IMR-90 (cell line): ENCODE measurements at regions not wholly inside any gene's neighbourhood (a gene's known extent, or its start where the extent isn't known, plus 50 kb on each side); places are given as distances from the start of the nearest gene placed in this dataset.

Experiments
- ATAC-seq: fragments of 200-7000 bp; cut with Tn5 transposase; 2 replicates; pipeline ENCODE4 v1.9.1; 2020; ENCODE audit warnings: low read depth, mild to moderate bottlenecking, moderate library complexity
- BruUV-seq: library from RNA; stranded (reverse); fragments of 400-500 nt; replicated peaks from 2 replicates; lab custom pipeline; 2021; lab: Mats Ljungman, UMichigan
- CTCF ChIA-PET: fragments of 300-600 bp; formaldehyde crosslinking; extraction: SDS; loops from one replicate; lab custom pipeline; 2021; ENCODE audit warnings: antibody characterized with exemption; lab: Yijun Ruan, JAX
- POLR2A ChIA-PET: fragments of 300-600 bp; sonication (Branson Sonifier 250); formaldehyde crosslinking; loops from one replicate; lab custom pipeline; 2022; ENCODE audit warnings: antibody characterized with exemption; ENCODE audit not compliant: unreplicated experiment; lab: Charles Lee
- DNase-seq: peaks from one replicate; pipeline ENCODE4 v3.0.0; 2013
- H2AFZ ChIP-seq: replicated peaks from 2 replicates; pipeline ENCODE3; 2013; ENCODE audit warnings: low read length, mild to moderate bottlenecking; ENCODE audit not compliant: poor library complexity
- H2AK5ac ChIP-seq: 2 replicates; pipeline ENCODE4 v1.6.1; 2013; ENCODE audit warnings: low read depth, low read length, inconsistent platforms
- H2AK9ac ChIP-seq: replicated peaks from 2 replicates; pipeline ENCODE3; 2013; ENCODE audit warnings: mild to moderate bottlenecking, low read depth, low read length, moderate library complexity; ENCODE audit not compliant: poor library complexity
- H2BK120ac ChIP-seq: 2 replicates; pipeline ENCODE4 v1.6.1; 2013; ENCODE audit warnings: low read depth, low read length, inconsistent platforms
- H2BK15ac ChIP-seq: 3 replicates; pipeline ENCODE4 v1.6.1; 2013; ENCODE audit warnings: low read depth, low read length, inconsistent platforms
- H2BK20ac ChIP-seq: 2 replicates; pipeline ENCODE4 v1.6.1; 2013; ENCODE audit warnings: low read depth, mild to moderate bottlenecking, inconsistent platforms, low read length, moderate library complexity
- H2BK5ac ChIP-seq: 2 replicates; pipeline ENCODE4 v1.6.1; 2013; ENCODE audit warnings: mild to moderate bottlenecking, low read depth, low read length, inconsistent platforms; ENCODE audit not compliant: poor library complexity, severe bottlenecking
- H3K14ac ChIP-seq: replicated peaks from 2 replicates; pipeline ENCODE4 v1.6.1; 2013; ENCODE audit warnings: low read depth, low read length, inconsistent platforms
- H3K18ac ChIP-seq: 2 replicates; pipeline ENCODE4 v1.6.1; 2013; ENCODE audit warnings: low read depth, low read length, control low read depth
- H3K23ac ChIP-seq: 2 replicates; pipeline ENCODE4 v1.6.1; 2013; ENCODE audit warnings: low read depth, low read length, inconsistent platforms
- H3K27ac ChIP-seq: 2 replicates; pipeline ENCODE4 v1.5.1; 2013; ENCODE audit warnings: mild to moderate bottlenecking, control low read depth, low read length; ENCODE audit not compliant: insufficient read depth
- H3K27me3 ChIP-seq: 2 replicates; pipeline ENCODE4 v1.6.1; 2013; ENCODE audit warnings: low read length; ENCODE audit not compliant: control insufficient read depth, insufficient read depth
- H3K36me3 ChIP-seq: 2 replicates; pipeline ENCODE4 v1.6.1; 2013; ENCODE audit warnings: low read length, mixed read lengths; ENCODE audit not compliant: control insufficient read depth, insufficient read depth
- H3K4ac ChIP-seq: 2 replicates; pipeline ENCODE4 v1.6.1; 2013; ENCODE audit warnings: low read depth, low read length, inconsistent platforms
- H3K4me1 ChIP-seq: 2 replicates; pipeline ENCODE4 v1.6.1; 2013; ENCODE audit warnings: low read length, mixed read lengths; ENCODE audit not compliant: control insufficient read depth, insufficient read depth
- H3K4me2 ChIP-seq: 2 replicates; pipeline ENCODE4 v1.6.1; 2013; ENCODE audit warnings: low read depth, mild to moderate bottlenecking, control low read depth, low read length, moderate library complexity
- H3K4me3 ChIP-seq: 2 replicates; pipeline ENCODE4 v1.5.1; 2013; ENCODE audit warnings: low read depth, mild to moderate bottlenecking, control low read depth, low read length, moderate library complexity; ENCODE audit not compliant: insufficient read depth
- H3K56ac ChIP-seq: 2 replicates; pipeline ENCODE4 v1.6.1; 2013; ENCODE audit warnings: low read length, inconsistent platforms; ENCODE audit not compliant: insufficient read depth; ENCODE audit errors: extremely low read depth
- H3K79me1 ChIP-seq, 2 experiments: 2 replicates each; pipeline ENCODE4 v1.6.1; 2013; ENCODE audit warnings: low read length in 2 of 2, inconsistent platforms in 1 of 2, low read depth in 1 of 2
- H3K9ac ChIP-seq: 2 replicates; pipeline ENCODE4 v1.6.1; 2013; ENCODE audit warnings: low read depth, low read length, control low read depth
- H3K9me1 ChIP-seq: 2 replicates; pipeline ENCODE4 v1.6.1; 2013; ENCODE audit warnings: low read length, inconsistent platforms; ENCODE audit not compliant: insufficient read depth
- H3K9me3 ChIP-seq: 2 replicates; pipeline ENCODE4 v1.6.1; 2013; ENCODE audit warnings: low read length; ENCODE audit not compliant: control insufficient read depth, insufficient read depth
- H4K20me1 ChIP-seq: 2 replicates; pipeline ENCODE4 v1.6.1; 2013; ENCODE audit warnings: low read length, inconsistent platforms; ENCODE audit not compliant: insufficient read depth
- H4K5ac ChIP-seq: 2 replicates; pipeline ENCODE4 v1.6.1; 2013; ENCODE audit warnings: mild to moderate bottlenecking, low read depth, low read length, control low read depth
- H4K8ac ChIP-seq, 2 experiments: 2 replicates each; pipeline ENCODE4 v1.6.1; 2013; ENCODE audit warnings: low read depth in 2 of 2, low read length in 2 of 2, control low read depth in 1 of 2, inconsistent platforms in 1 of 2
- H4K91ac ChIP-seq: 2 replicates; pipeline ENCODE4 v1.6.1; 2013; ENCODE audit warnings: low read depth, low read length, inconsistent platforms; ENCODE audit not compliant: insufficient read depth
- BHLHE40 ChIP-seq: fragments of 150-350 bp; IDR thresholded peaks from 2 replicates; pipeline ENCODE4 v1.6.1; 2016; ENCODE audit warnings: mild to moderate bottlenecking, low read depth, low read length
- CEBPB ChIP-seq: IDR thresholded peaks from 2 replicates; pipeline ENCODE4 v1.6.1; 2012; ENCODE audit warnings: low read depth, low read length, improper control_type of control experiment
- FOS ChIP-seq: fragments of 150-350 bp; IDR thresholded peaks from 2 replicates; pipeline ENCODE4 v1.6.1; 2016; ENCODE audit warnings: low read depth, low read length
- MAZ ChIP-seq: IDR thresholded peaks from 2 replicates; pipeline ENCODE4 v1.6.1; 2012; ENCODE audit warnings: low read depth, mild to moderate bottlenecking, low read length, improper control_type of control experiment, moderate library complexity, borderline replicate concordance
- NFE2L2 ChIP-seq: fragments of 150-350 bp; IDR thresholded peaks from 2 replicates; pipeline ENCODE4 v1.6.1; 2016; ENCODE audit warnings: low read depth, mild to moderate bottlenecking, low read length
- POLR2A ChIP-seq: IDR thresholded peaks from 2 replicates; pipeline ENCODE4 v1.6.1; 2012; ENCODE audit warnings: mild to moderate bottlenecking, low read depth, low read length
- RCOR1 ChIP-seq: IDR thresholded peaks from 2 replicates; pipeline ENCODE4 v1.6.1; 2012; ENCODE audit warnings: mild to moderate bottlenecking, low read length, improper control_type of control experiment; ENCODE audit not compliant: insufficient replicate concordance
- SMC3 ChIP-seq: fragments of 150-350 bp; IDR thresholded peaks from 2 replicates; pipeline ENCODE4 v1.6.1; 2016; ENCODE audit warnings: low read depth, mild to moderate bottlenecking, antibody characterized with exemption, low read length, moderate library complexity
- WGBS, 2 experiments: methylation state at CpG; one replicate each; pipeline versions ENCODE4 v1.1.5 to v1.1.7; 2013; ENCODE audit warnings: missing lambda C conversion rate in 2 of 2; ENCODE audit not compliant: insufficient read length in 1 of 2; ENCODE audit errors: extremely low coverage in 2 of 2; 5-methylcytosine and 5-hydroxymethylcytosine counted together
- dilution Hi-C: fragments of 300-500 bp; cut with HindIII; formaldehyde crosslinking; loops from one replicate; pipeline ENCODE4 v1.14.3; 2018; ENCODE audit warnings: low sequenced_read_pairs; ENCODE audit not compliant: unreplicated experiment
- in situ Hi-C: fragments of 300-500 bp; cut with MboI; formaldehyde crosslinking; loops from 3 replicates; pipeline ENCODE4 v1.14.3; 2019; ENCODE audit warnings: low sequenced_read_pairs, inconsistent platforms, mixed read lengths
- intact Hi-C: fragments of 100-400 bp; cut with micrococcal nuclease; formaldehyde crosslinking; loops from 2 replicates; pipeline ENCODE4 v1.10.0; 2022
- TF ChIP-seq, protein P1 (sequence below): fragments of 150-350 bp; IDR thresholded peaks from 2 replicates; pipeline ENCODE4 v1.6.1; 2017; ENCODE audit warnings: mild to moderate bottlenecking, antibody characterized with exemption, low read length, low read depth
- TF ChIP-seq, protein P2 (sequence below): conservative IDR thresholded peaks from 2 replicates; pipeline ENCODE4 v1.5.1; 2012; ENCODE audit warnings: mild to moderate bottlenecking, low read depth, low read length, improper control_type of control experiment
- TF ChIP-seq, protein P3 (sequence below): fragments of 150-350 bp; IDR thresholded peaks from 2 replicates; pipeline ENCODE4 v1.6.1; 2016; ENCODE audit warnings: low read depth, mild to moderate bottlenecking, low read length, moderate library complexity, borderline replicate concordance

DNA sequence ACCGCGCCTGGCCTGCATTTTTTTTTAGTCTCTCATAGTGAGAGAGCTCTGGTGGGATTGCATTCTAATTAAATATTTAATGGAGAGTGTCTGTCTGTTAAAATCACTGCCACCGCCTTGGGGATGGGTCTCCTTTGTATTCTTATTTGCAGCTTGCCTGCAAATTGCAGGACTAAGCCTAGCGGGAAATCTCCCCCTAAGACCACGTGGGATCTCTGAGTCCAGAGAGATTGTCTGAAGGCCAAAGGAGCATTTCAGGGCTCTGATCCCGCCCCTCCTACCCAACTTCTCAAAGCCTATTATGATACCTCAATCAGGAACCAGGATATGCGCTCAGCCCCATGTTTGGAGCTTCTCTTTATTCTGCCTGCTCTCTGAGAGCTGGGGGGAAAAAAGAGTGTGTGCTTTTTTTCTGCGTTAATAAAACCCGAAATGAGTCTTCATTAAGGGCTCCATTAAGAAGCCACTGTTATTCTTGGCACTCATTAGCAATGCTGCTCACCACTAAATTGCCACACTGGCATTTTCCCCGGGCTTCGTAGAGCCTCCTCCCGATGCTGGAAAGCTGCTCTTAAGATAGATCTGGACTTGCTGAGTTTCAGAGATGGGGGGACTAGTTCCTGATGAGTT lies 92.9 kb upstream of the THY1 start:
- no peak overlapping the region for H3K56ac ChIP-seq
- no peak overlapping the region for H2BK15ac ChIP-seq
- H3K23ac ChIP-seq = no peak overlapping the region
- no peaks in the 10 kb centered on the region for H3K4me1 ChIP-seq
- no peak overlapping the region for H2AK5ac ChIP-seq
- no peak overlapping the region for H4K8ac ChIP-seq
- H3K9me3 ChIP-seq = no peaks in the 10 kb centered on the region
- no peak overlapping the region for H3K14ac ChIP-seq
- no peak overlapping the region for H3K4me2 ChIP-seq
- ATAC-seq (no peak), DNase-seq (no peak)
- no peaks in the 10 kb centered on the region for H3K79me1 ChIP-seq
- 40% methylated on average over 2 of the region's 12 CpGs; no CpG with 5 or more reads in 1 of the 2 experiments for WGBS, 2 experiments
- H4K20me1 ChIP-seq = peaks cover 4% of the 10 kb centered on the region; the same call in 1 of the 2 replicates
- no peak overlapping the region for H3K4ac ChIP-seq
- no peak overlapping the region for H4K5ac ChIP-seq
- no peak overlapping the region for H3K27ac ChIP-seq
- no TSS peak for BruUV-seq
- H3K9me1 ChIP-seq = no peaks in the 10 kb centered on the region
- no peaks in the 10 kb centered on the region for H3K36me3 ChIP-seq
- intact Hi-C loops (no loop called here), dilution Hi-C loops (no loop called here), in situ Hi-C loops (no loop called here)
- no peak overlapping the region for H2BK5ac ChIP-seq
- H3K27me3 ChIP-seq = peaks cover 47% of the 10 kb centered on the region
- no peak overlapping the region for H3K9ac ChIP-seq
- TF ChIP-seq, protein P1, sequence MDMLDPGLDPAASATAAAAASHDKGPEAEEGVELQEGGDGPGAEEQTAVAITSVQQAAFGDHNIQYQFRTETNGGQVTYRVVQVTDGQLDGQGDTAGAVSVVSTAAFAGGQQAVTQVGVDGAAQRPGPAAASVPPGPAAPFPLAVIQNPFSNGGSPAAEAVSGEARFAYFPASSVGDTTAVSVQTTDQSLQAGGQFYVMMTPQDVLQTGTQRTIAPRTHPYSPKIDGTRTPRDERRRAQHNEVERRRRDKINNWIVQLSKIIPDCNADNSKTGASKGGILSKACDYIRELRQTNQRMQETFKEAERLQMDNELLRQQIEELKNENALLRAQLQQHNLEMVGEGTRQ = no peak
- TF ChIP-seq, protein P2, sequence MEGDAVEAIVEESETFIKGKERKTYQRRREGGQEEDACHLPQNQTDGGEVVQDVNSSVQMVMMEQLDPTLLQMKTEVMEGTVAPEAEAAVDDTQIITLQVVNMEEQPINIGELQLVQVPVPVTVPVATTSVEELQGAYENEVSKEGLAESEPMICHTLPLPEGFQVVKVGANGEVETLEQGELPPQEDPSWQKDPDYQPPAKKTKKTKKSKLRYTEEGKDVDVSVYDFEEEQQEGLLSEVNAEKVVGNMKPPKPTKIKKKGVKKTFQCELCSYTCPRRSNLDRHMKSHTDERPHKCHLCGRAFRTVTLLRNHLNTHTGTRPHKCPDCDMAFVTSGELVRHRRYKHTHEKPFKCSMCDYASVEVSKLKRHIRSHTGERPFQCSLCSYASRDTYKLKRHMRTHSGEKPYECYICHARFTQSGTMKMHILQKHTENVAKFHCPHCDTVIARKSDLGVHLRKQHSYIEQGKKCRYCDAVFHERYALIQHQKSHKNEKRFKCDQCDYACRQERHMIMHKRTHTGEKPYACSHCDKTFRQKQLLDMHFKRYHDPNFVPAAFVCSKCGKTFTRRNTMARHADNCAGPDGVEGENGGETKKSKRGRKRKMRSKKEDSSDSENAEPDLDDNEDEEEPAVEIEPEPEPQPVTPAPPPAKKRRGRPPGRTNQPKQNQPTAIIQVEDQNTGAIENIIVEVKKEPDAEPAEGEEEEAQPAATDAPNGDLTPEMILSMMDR = no peak
- TF ChIP-seq CEBPB = no peak
- TF ChIP-seq FOS = no peak
- TF ChIP-seq NFE2L2 = no peak
- TF ChIP-seq, protein P3, sequence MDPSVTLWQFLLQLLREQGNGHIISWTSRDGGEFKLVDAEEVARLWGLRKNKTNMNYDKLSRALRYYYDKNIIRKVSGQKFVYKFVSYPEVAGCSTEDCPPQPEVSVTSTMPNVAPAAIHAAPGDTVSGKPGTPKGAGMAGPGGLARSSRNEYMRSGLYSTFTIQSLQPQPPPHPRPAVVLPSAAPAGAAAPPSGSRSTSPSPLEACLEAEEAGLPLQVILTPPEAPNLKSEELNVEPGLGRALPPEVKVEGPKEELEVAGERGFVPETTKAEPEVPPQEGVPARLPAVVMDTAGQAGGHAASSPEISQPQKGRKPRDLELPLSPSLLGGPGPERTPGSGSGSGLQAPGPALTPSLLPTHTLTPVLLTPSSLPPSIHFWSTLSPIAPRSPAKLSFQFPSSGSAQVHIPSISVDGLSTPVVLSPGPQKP = no peak
- no peak for TF ChIP-seq SMC3
- TF ChIP-seq RCOR1 = no peak
- TF ChIP-seq POLR2A = no peak
- no peak for TF ChIP-seq MAZ
- TF ChIP-seq BHLHE40 = no peak
- H3K18ac ChIP-seq = no peak overlapping the region
- ChIA-PET CTCF (interaction anchor here (0.7 kb wide), 1 partner anchor 79 kb away, joined by 3 read pairs; no protein-coding TSS in a partner anchor), POLR2A (no interaction called here)
- no peak overlapping the region for H2BK20ac ChIP-seq
- no peak overlapping the region for H2AK9ac ChIP-seq
- H2BK120ac ChIP-seq = no peak overlapping the region
- H3K4me3 ChIP-seq = no peak overlapping the region
- no peak overlapping the region for H2AFZ ChIP-seq
- no peak overlapping the region for H4K91ac ChIP-seq
